Common myeloid progenitor, CD34-positive (primary cell): ENCODE measurements at regions not wholly inside any gene's neighbourhood (a gene's known extent, or its start where the extent isn't known, plus 50 kb on each side); places are given as distances from the start of the nearest gene placed in this dataset.
"Not testable (repeated sequence)": the region's sequence is repeated elsewhere in the genome, so short reads cannot be mapped to it uniquely, and the experiment has no call there.

ENCODE experiments used
- CTCF ChIA-PET: fragments of 350-600 bp; sonication (Branson Sonifier 250); formaldehyde crosslinking; loops from one replicate; lab custom pipeline; 2021; ENCODE audit warnings: antibody characterized with exemption; lab: Charles Lee
- POLR2A ChIA-PET: fragments of 350-600 bp; sonication (Branson Sonifier 250); formaldehyde crosslinking; loops from one replicate; lab custom pipeline; 2021; ENCODE audit warnings: antibody characterized with exemption; lab: Charles Lee
- DNase-seq, 3 donors: peaks; one replicate each; pipeline versions ENCODE4 v3.0.0 to v3.0.0-alpha.2; 2013
- H3K27ac ChIP-seq, 2 experiments: 1 replicate in 1 of 2; 2 replicates in 1 of 2; pipeline ENCODE4 v1.7.0; 2013; ENCODE audit warnings: inconsistent platforms in 2 of 2, low read length in 2 of 2, mild to moderate bottlenecking in 2 of 2, low read depth in 1 of 2, moderate library complexity in 1 of 2; ENCODE audit not compliant: severe bottlenecking in 2 of 2, insufficient read depth in 1 of 2, poor library complexity in 1 of 2
- H3K27me3 ChIP-seq, 5 experiments: replicated peaks in 2 of 5; 1 replicate in 3 of 5; 2 replicates in 2 of 5; pipeline versions ENCODE4 v1.6.1 to v1.7.0; 2013; ENCODE audit warnings: low read length in 4 of 5, mild to moderate bottlenecking in 2 of 5, moderate library complexity in 2 of 5, inconsistent platforms in 1 of 5; ENCODE audit not compliant: insufficient read depth in 5 of 5, control insufficient read depth in 4 of 5
- H3K36me3 ChIP-seq, 4 experiments: 1 replicate in 2 of 4; 2 replicates in 2 of 4; pipeline versions ENCODE4 v1.6.1 to v1.7.0; 2013; ENCODE audit warnings: low read length in 3 of 4, control low read depth in 1 of 4, mild to moderate bottlenecking in 1 of 4; ENCODE audit not compliant: control insufficient read depth in 4 of 4, insufficient read depth in 4 of 4
- H3K4me1 ChIP-seq, 4 experiments: 1 replicate in 3 of 4; 2 replicates in 1 of 4; pipeline versions ENCODE4 v1.6.1 to v1.7.1; 2013; ENCODE audit warnings: low read length in 3 of 4, mild to moderate bottlenecking in 3 of 4, control low read depth in 1 of 4, inconsistent platforms in 1 of 4, moderate library complexity in 1 of 4; ENCODE audit not compliant: control insufficient read depth in 4 of 4, insufficient read depth in 4 of 4; ENCODE audit errors: control extremely low read depth in 1 of 4
- H3K4me3 ChIP-seq, 7 experiments: 1 replicate in 4 of 7; 2 replicates in 3 of 7; pipeline versions ENCODE4 v1.5.1 to v1.7.0; 2013; ENCODE audit warnings: mild to moderate bottlenecking in 7 of 7, low read length in 6 of 7, moderate library complexity in 6 of 7, inconsistent platforms in 2 of 7, low read depth in 2 of 7, control low read depth in 1 of 7; ENCODE audit not compliant: insufficient read depth in 4 of 7, control insufficient read depth in 1 of 7; ENCODE audit errors: extremely low read depth in 1 of 7
- H3K9me3 ChIP-seq, 5 experiments: 1 replicate in 4 of 5; 2 replicates in 1 of 5; pipeline versions ENCODE4 v1.6.1 to v1.7.1; 2013; ENCODE audit warnings: low read length in 4 of 5, mild to moderate bottlenecking in 2 of 5, inconsistent platforms in 1 of 5, low read depth in 1 of 5, moderate library complexity in 1 of 5; ENCODE audit not compliant: control insufficient read depth in 4 of 5, insufficient read depth in 2 of 5; ENCODE audit errors: control extremely low read depth in 1 of 5
- WGBS: methylation state at CpG from one replicate; pipeline ENCODE4 v1.1.5; 2013; ENCODE audit not compliant: insufficient coverage; 5-methylcytosine and 5-hydroxymethylcytosine counted together

- Histone ChIP-seq H3K4me1 (no peaks in the 10 kb centered on the region), H3K9me3 (no peaks in the 10 kb centered on the region), H3K27ac (no peak overlapping the region), H3K36me3 (no peaks in the 10 kb centered on the region), H3K27me3 (no peaks in the 10 kb centered on the region), H3K4me3 (no peak overlapping the region)
- WGBS = 95% methylated on average over 3 of the region's 6 CpGs
- no peak for DNase-seq
- ChIA-PET CTCF (no interaction called here), POLR2A (interaction anchor here (0.6 to 0.7 kb wide), 2 partner anchors 19 to 1603 kb away, joined by 3 to 5 read pairs; no protein-coding TSS in a partner anchor)
Observed at GRCh38 chr3:88282528-88283241, 132.9 kb downstream of the C3orf38 start.

DNA sequence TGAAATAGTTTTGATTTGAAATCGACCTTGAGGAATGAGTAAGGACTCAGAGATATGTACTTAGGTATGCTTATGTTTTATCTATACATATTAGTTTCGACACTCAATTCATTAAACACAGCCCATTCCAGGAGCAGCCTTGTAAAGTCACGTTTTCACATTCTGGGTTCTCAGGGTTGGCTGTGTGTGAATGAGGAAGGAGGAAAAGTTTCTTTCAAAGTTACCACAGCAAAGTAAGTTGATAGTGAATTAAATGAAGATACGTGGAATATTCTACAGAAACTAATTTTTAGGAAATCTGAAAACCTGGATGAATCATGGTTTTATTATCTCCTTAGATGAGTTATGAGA is 133.5 kb downstream of the C3orf38 start:
- ChIA-PET CTCF (no interaction called here), POLR2A (interaction anchor here (0.6 kb wide), 1 partner anchor 19 kb away, joined by 3 read pairs; no protein-coding TSS in a partner anchor)
- Histone ChIP-seq H3K4me3 (no peak overlapping the region), H3K27me3 (no peaks in the 10 kb centered on the region), H3K9me3 (no peaks in the 10 kb centered on the region), H3K4me1 (no peaks in the 10 kb centered on the region), H3K27ac (no peak overlapping the region), H3K36me3 (no peaks in the 10 kb centered on the region)
- no peak for DNase-seq
- 80% methylated on average over 1 of the region's 4 CpGs for WGBS

- POLR2A ChIA-PET = no interaction called here
Observed at GRCh38 chr3:88291486-88291885, 141.7 kb downstream of the C3orf38 start.

DNA sequence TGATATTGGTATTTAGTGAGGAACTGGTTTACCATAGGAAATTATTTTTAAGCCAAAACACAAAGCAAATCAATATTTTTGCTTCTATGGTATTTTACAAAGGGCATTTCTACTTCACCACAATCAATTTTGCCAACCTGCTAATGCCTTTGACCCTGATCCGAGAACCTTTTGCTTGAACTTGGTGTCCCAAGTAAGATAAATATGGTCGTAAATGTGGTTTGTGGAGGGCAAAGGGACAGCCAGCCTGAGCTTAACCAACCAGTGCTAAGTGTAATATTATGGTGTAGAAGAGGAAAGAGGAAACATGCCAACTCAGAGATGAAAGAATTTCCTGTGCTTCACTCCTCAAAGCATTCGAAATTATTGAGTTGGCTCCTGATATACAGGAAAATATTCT is 148.4 kb downstream of the C3orf38 start:
- DNase-seq = no peak
- WGBS = 83% methylated on average over 2 of the region's 3 CpGs
- no peaks in the 10 kb centered on the region for H3K4me1 ChIP-seq
- ChIA-PET CTCF (no interaction called here), POLR2A (no interaction called here)
- H3K4me3 ChIP-seq = no peak overlapping the region
- no peaks in the 10 kb centered on the region for H3K36me3 ChIP-seq
- H3K9me3 ChIP-seq = no peaks in the 10 kb centered on the region
- H3K27me3 ChIP-seq = no peaks in the 10 kb centered on the region
- no peak overlapping the region for H3K27ac ChIP-seq

More at GRCh38 chr3:88291486-88291885, 141.7 kb downstream of the C3orf38 start:
- peak; percentile 6 to 50 (median 21) for DNase-seq
- Histone ChIP-seq H3K4me3 (no peak overlapping the region), H3K27ac (no peak overlapping the region), H3K9me3 (no peaks in the 10 kb centered on the region), H3K27me3 (no peaks in the 10 kb centered on the region), H3K36me3 (no peaks in the 10 kb centered on the region), H3K4me1 (peaks cover 0 to 5% (median 0%) of the 10 kb centered on the region in 4 experiments)
- CTCF ChIA-PET = no interaction called here

DNA sequence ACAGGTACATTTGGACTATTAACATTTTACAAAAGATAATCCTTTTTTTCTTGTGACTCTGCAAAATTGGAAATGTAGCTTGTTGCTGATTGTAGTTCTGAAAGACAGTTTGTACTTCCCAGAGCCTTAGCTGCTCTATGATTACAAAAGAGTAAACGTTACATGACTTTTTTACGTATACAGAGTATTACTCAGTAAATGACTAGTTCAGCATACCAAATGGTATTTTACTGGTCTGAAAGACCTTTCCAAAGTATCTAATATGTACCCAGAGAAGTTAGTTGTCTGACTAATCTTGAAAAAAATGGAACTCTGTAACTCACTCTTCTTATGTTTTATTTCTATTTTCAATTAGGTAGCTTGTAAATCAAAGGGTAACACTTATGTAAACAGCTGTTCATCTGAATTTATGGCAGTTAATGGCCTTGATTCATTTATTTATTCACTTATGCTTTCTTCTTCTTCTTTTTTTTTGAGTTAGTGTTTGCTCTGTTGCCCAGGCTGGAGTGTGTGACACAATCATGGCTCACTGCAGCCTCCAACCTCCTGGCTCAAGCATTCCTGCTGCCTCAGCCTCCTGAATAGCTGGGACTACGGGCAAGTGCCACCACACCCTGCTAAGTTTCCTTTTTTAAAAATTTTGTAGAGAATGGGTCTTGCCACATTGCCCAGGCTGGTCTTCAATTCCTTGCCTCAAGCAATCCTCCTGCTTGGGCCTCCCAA is 151.7 kb downstream of the C3orf38 start:
- no CpG with 5 or more reads among the region's 3 CpGs for WGBS

DNA sequence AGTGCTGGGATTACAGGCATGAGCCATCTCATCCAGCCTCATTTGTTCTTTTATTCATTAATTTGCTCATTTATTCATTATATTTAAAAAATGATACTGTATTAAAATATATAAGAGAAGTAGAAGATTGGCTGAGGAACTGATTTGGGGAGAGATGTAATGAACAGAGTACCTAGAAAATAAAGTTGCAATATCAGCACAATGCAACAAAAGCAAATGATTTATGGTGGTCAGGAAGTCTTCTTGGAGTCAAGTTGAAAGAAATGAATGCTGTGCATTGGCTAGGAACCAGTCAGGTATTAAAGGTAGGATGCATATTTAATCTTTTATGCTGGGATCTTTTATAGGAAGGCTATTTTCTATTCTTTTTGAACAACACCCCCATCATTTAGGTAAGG is 152.2 kb downstream of the C3orf38 start:
- no peaks in the 10 kb centered on the region for H3K4me1 ChIP-seq
- H3K36me3 ChIP-seq = no peaks in the 10 kb centered on the region
- no peak overlapping the region for H3K4me3 ChIP-seq
- H3K27ac ChIP-seq = no peak overlapping the region
- POLR2A ChIA-PET = interaction anchor here (0.6 kb wide), 1 partner anchor 19 kb away, joined by 3 read pairs; no protein-coding TSS in a partner anchor
- H3K9me3 ChIP-seq = no peaks in the 10 kb centered on the region
- no peak for DNase-seq
- H3K27me3 ChIP-seq = no peaks in the 10 kb centered on the region
- CTCF ChIA-PET = no interaction called here

More for the DNA sequence above, 151.7 kb downstream of the C3orf38 start:
- Histone ChIP-seq H3K27ac (no peak overlapping the region), H3K27me3 (no peaks in the 10 kb centered on the region), H3K4me1 (no peaks in the 10 kb centered on the region), H3K4me3 (no peak overlapping the region), H3K9me3 (no peaks in the 10 kb centered on the region), H3K36me3 (no peaks in the 10 kb centered on the region)
- DNase-seq = no peak
- ChIA-PET CTCF (no interaction called here), POLR2A (interaction anchor here (0.6 kb wide), 1 partner anchor 18 kb away, joined by 3 read pairs; no protein-coding TSS in a partner anchor)

DNA sequence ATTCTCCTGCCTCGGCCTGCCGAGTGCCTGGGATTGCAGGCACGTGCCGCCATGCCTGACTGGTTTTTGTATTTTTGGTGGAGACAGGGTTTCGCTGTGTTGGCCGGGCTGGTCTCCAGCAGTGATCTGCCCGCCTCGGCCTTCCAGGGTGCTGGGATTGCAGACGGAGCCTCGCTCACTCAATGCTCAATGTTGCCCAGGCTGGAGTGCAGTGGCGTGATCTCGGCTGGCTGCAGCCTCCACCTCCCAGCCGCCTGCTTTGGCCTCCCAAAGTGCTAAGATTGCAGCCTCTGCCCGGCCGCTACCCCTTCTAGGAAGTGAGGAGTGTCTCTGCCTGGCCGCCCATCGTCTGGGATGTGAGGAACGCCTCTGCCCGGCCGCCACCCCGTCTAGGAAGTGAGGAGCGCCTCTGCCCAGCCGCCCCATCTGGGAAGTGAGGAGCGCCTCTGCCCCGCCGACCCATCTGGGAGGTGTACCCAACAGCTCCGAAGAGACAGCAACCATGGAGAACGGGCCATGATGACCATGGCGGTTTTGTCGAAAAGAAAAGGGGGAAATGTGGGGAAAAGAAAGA is 153.7 kb downstream of the C3orf38 start:
- H3K27me3 ChIP-seq, H3K4me3 ChIP-seq, H3K4me1 ChIP-seq, CTCF ChIA-PET, DNase-seq, H3K27ac ChIP-seq, POLR2A ChIA-PET, H3K9me3 ChIP-seq, H3K36me3 ChIP-seq: not testable (repeated sequence)
- 97% methylated on average over 28 of the region's 30 CpGs for WGBS
